Caco-2 (cell line): ENCODE measurements at regions not wholly inside any gene's neighbourhood (a gene's known extent, or its start where the extent isn't known, plus 50 kb on each side); places are given as distances from the start of the nearest gene placed in this dataset.

ENCODE experiments used
- BruUV-seq: library from RNA; stranded (reverse); fragments of 400-500 nt; replicated peaks from 2 replicates; lab custom pipeline; 2021; lab: Mats Ljungman, UMichigan
- CTCF ChIA-PET: fragments of 300-600 bp; sonication (Branson Sonifier 250); formaldehyde crosslinking; loops from one replicate; lab custom pipeline; 2022; ENCODE audit warnings: antibody characterized with exemption; lab: Charles Lee
- POLR2A ChIA-PET: fragments of 300-600 bp; sonication (Branson Sonifier 250); formaldehyde crosslinking; loops from one replicate; lab custom pipeline; 2022; ENCODE audit warnings: antibody characterized with exemption; lab: Charles Lee
- DNase-seq, 2 experiments: peaks; one replicate each; pipeline versions ENCODE4 v3.0.0 to v3.0.0-alpha.2; 2020 to 2022
- H3K27me3 ChIP-seq: replicated peaks from 2 replicates; pipeline ENCODE4 v1.6.0; 2011; ENCODE audit warnings: low read length; ENCODE audit not compliant: control insufficient read depth, insufficient read depth
- H3K36me3 ChIP-seq: 2 replicates; pipeline ENCODE4 v1.5.1; 2011; ENCODE audit warnings: low read length; ENCODE audit not compliant: control insufficient read depth, insufficient read depth
- H3K4me1 ChIP-seq: fragments of 250-450 bp; sonication (Bioruptor Pico); 2 replicates; pipeline ENCODE4 v1.5.1; 2020; ENCODE audit warnings: mild to moderate bottlenecking
- H3K4me3 ChIP-seq: 2 replicates; pipeline ENCODE4 v1.5.1; 2011; ENCODE audit warnings: low read depth, mild to moderate bottlenecking, control low read depth, low read length
- H3K9me3 ChIP-seq: fragments of 250-450 bp; sonication (Bioruptor Pico); 2 replicates; pipeline ENCODE4 v1.5.1; 2020; ENCODE audit warnings: mild to moderate bottlenecking, moderate library complexity
- H3K27ac Mint-ChIP-seq: one replicate; pipeline ENCODE4 v1.8.0; 2022; ENCODE audit warnings: mixed read lengths; ENCODE audit not compliant: unreplicated experiment
- H3K27me3 Mint-ChIP-seq: one replicate; pipeline ENCODE4 v1.8.0; 2022; ENCODE audit warnings: mixed read lengths; ENCODE audit not compliant: insufficient read depth, unreplicated experiment
- H3K36me3 Mint-ChIP-seq: one replicate; pipeline ENCODE4 v1.8.0; 2022; ENCODE audit warnings: mild to moderate bottlenecking, mixed read lengths; ENCODE audit not compliant: insufficient read depth, unreplicated experiment
- H3K4me1 Mint-ChIP-seq: one replicate; pipeline ENCODE4 v1.8.0; 2022; ENCODE audit warnings: low read depth, mixed read lengths; ENCODE audit not compliant: unreplicated experiment
- H3K4me3 Mint-ChIP-seq: one replicate; pipeline ENCODE4 v1.8.0; 2022; ENCODE audit warnings: mild to moderate bottlenecking, moderate library complexity, mixed read lengths; ENCODE audit not compliant: unreplicated experiment
- H3K9me3 Mint-ChIP-seq: one replicate; pipeline ENCODE4 v1.8.0; 2022; ENCODE audit warnings: mixed read lengths; ENCODE audit not compliant: unreplicated experiment
- intact Hi-C: fragments of 100-400 bp; cut with micrococcal nuclease; formaldehyde crosslinking; loops from one replicate; pipeline ENCODE4 v1.10.0; 2022; ENCODE audit not compliant: unreplicated experiment
- TF ChIP-seq, protein P1 (sequence below), 2 experiments: fragments of 200-600 bp in 1 of 2; IDR thresholded peaks; 1 replicate in 1 of 2; 2 replicates in 1 of 2; pipeline versions ENCODE4 v1.5.1 to v1.8.0; 2011 to 2022; ENCODE audit warnings: antibody characterized with exemption in 1 of 2, control low read depth in 1 of 2, inconsistent platforms in 1 of 2, low read depth in 1 of 2, low read length in 1 of 2, mild to moderate bottlenecking in 1 of 2, moderate library complexity in 1 of 2; ENCODE audit not compliant: insufficient read depth in 1 of 2, severe bottlenecking in 1 of 2, unreplicated experiment in 1 of 2

DNA sequence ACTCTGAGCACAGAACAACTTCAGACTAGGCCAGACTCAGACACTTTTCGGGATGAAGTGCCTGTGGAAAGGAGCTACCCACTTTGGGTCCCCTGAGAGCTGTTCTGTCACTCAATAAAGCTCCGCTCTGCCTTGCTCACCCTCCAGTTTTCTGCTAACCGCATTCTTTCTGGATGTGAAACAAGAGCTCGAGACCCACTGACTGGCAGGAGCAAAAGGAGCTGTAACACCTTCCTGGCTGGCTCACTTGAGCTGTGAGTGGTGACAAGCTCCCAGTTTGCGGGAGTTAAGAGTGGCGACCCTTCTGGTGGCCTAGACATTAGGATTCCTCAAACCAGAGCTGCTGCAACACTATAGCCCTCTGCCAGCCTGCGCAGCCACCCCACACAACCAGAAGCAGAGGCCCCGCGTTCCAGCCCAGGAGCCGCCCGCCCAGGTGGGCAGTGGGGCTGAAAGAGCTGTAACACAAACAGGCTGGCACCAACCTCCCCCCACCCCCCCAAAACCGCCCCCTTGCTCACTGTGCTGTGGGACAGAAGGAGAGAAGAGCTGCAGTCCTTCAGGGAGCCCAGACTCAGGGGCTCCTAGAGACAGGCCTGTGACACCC is 1178.1 kb upstream of the GBE1 start:
- no peak overlapping the region for H3K27ac Mint-ChIP-seq
- no peaks in the 10 kb centered on the region for H3K36me3 ChIP-seq
- H3K4me3 ChIP-seq, result no peak overlapping the region
- ChIA-PET POLR2A (no interaction called here), CTCF (no interaction called here)
- H3K9me3 ChIP-seq, result no peaks in the 10 kb centered on the region
- no peak overlapping the region for H3K4me3 Mint-ChIP-seq
- no peaks in the 10 kb centered on the region for H3K27me3 ChIP-seq
- intact Hi-C loops, result no loop called here
- H3K27me3 Mint-ChIP-seq, result no peaks in the 10 kb centered on the region
- H3K9me3 Mint-ChIP-seq, result peaks cover 9% of the 10 kb centered on the region
- no peaks in the 10 kb centered on the region for H3K4me1 Mint-ChIP-seq
- no peaks in the 10 kb centered on the region for H3K36me3 Mint-ChIP-seq
- TF ChIP-seq, protein P1, sequence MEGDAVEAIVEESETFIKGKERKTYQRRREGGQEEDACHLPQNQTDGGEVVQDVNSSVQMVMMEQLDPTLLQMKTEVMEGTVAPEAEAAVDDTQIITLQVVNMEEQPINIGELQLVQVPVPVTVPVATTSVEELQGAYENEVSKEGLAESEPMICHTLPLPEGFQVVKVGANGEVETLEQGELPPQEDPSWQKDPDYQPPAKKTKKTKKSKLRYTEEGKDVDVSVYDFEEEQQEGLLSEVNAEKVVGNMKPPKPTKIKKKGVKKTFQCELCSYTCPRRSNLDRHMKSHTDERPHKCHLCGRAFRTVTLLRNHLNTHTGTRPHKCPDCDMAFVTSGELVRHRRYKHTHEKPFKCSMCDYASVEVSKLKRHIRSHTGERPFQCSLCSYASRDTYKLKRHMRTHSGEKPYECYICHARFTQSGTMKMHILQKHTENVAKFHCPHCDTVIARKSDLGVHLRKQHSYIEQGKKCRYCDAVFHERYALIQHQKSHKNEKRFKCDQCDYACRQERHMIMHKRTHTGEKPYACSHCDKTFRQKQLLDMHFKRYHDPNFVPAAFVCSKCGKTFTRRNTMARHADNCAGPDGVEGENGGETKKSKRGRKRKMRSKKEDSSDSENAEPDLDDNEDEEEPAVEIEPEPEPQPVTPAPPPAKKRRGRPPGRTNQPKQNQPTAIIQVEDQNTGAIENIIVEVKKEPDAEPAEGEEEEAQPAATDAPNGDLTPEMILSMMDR (IDR thresholded peaks at IDR 0.05; ENCODE audit: insufficient read depth in 1 of 2, low read depth in 1 of 2, low read length in 1 of 2, severe bottlenecking in 1 of 2, unreplicated experiment in 1 of 2), result no peak
- no peak for DNase-seq
- no TSS peak for BruUV-seq
- no peaks in the 10 kb centered on the region for H3K4me1 ChIP-seq

DNA sequence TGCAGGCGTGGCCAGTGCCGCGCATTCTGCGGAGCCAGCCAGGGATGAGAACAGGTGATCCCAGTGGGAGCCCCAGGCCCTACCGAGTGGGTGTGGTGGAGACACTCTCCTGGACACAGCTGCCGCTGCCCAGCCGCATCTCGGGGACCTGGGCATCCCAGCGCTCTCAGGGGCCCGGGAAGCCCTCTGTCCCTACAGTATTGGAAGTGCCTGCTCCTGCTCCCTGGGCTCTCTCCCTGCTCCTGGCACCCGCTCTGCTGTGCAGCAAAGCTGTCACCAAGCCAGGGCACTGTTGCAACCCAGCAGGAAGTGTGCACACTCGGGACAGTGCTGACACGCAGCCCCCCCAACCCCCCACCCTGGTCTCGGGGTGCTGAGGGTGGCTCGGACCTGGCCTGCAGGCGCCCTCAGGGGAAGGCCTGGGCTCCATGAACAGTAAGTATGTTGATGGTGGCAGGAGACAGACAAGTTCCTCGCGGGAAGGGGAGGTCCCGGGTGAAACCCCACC is 1177.4 kb upstream of the GBE1 start:
- Mint-ChIP-seq H3K4me1 (no peaks in the 10 kb centered on the region), H3K9me3 (peaks cover 2% of the 10 kb centered on the region), H3K27me3 (no peaks in the 10 kb centered on the region), H3K36me3 (no peaks in the 10 kb centered on the region), H3K4me3 (no peak overlapping the region), H3K27ac (no peak overlapping the region)
- TF ChIP-seq, protein P1 (IDR thresholded peaks at IDR 0.05; ENCODE audit: insufficient read depth in 1 of 2, low read depth in 1 of 2, low read length in 1 of 2, severe bottlenecking in 1 of 2, unreplicated experiment in 1 of 2), result no peak
- ChIA-PET POLR2A (no interaction called here), CTCF (no interaction called here)
- no TSS peak for BruUV-seq
- Histone ChIP-seq H3K27me3 (no peaks in the 10 kb centered on the region), H3K36me3 (no peaks in the 10 kb centered on the region), H3K4me1 (no peaks in the 10 kb centered on the region), H3K9me3 (no peaks in the 10 kb centered on the region), H3K4me3 (no peak overlapping the region)
- no peak for DNase-seq
- intact Hi-C loops, result no loop called here

DNA sequence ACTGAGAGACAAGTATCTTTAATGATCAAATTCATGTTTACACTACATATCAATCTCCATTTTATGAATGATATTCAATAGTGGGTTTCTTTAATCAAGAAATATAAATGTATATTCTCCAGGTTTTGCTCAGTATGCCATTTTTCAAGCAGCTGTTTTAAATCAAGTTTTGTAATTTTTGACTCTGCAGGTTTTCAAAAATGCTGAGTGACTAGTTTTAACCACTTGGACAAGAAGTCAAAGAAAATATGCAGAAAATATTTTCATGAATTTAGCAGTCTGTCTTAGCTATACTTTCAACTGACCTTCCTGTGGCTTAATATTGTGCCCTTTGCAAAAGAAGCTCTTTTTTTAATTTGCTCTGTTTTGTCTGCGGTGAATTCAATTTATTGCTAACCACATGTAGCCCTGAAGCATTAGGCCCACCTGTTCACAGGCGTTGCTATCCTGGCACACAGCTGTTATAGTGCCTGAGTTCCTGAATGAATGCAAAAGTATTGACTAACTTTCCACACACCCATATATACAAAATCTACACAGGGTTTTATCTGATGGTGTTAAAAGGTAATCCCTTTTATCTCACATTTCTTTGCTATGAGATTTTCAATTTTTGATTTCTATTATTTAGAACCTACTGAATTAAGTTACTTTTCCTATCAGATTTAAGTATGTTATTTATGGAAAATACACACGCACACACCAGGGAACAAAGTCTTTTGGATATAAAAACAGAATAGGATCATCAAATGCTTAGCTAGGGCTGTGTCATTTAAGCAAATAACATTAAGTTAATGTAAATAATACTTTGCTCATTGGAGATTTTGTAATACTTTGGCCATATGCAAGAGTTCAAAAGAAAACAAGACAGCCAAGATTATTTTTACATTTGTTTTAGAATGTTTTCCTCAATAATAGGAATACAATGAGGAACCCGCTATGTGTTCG is 1166.1 kb upstream of the GBE1 start:
- intact Hi-C loops, result no loop called here
- TF ChIP-seq, protein P1 (IDR thresholded peaks at IDR 0.05; ENCODE audit: insufficient read depth in 1 of 2, low read depth in 1 of 2, low read length in 1 of 2, severe bottlenecking in 1 of 2, unreplicated experiment in 1 of 2), result no peak
- H3K36me3 Mint-ChIP-seq, result no peaks in the 10 kb centered on the region
- no peaks in the 10 kb centered on the region for H3K4me1 ChIP-seq
- no TSS peak for BruUV-seq
- no peaks in the 10 kb centered on the region for H3K36me3 ChIP-seq
- POLR2A ChIA-PET, result no interaction called here
- H3K27ac Mint-ChIP-seq, result no peak overlapping the region
- H3K4me1 Mint-ChIP-seq, result no peaks in the 10 kb centered on the region
- no peaks in the 10 kb centered on the region for H3K9me3 ChIP-seq
- DNase-seq, result no peak
- H3K27me3 ChIP-seq, result no peaks in the 10 kb centered on the region
- no peak overlapping the region for H3K4me3 Mint-ChIP-seq
- CTCF ChIA-PET, result no interaction called here
- H3K4me3 ChIP-seq, result no peak overlapping the region
- H3K9me3 Mint-ChIP-seq, result no peaks in the 10 kb centered on the region
- no peaks in the 10 kb centered on the region for H3K27me3 Mint-ChIP-seq
